ENCODE measurements at regions not wholly inside any gene's neighbourhood (a gene's known extent, or its start where the extent isn't known, plus 50 kb on each side); places are given as distances from the start of the nearest gene placed in this dataset.

DNA sequence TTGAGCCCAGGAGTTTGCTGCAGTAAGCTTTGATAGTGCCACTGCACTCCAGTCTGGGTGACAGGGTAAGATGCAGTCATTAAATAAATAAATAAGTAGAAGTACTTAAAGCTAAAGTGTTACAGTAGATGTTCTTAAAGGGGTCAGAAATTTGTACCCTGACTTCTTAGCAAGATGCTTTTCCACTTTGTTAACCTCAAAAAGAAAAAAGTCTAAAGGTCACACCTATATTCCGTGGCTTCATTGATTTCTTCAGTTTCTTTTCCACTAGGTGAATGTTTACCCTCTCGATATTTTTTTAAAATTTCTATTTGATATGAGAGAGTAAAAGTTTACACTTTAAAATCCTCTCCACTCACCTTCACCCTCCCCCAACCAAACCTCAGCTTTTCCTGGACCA is 64.3 kb upstream of the PLEKHA5 start:
- FAIRE-seq, result no peak

- no peak for FAIRE-seq
Measured at GRCh38 chr12:19065871-19066270, 63.7 kb upstream of the PLEKHA5 start.

GRCh38 chr12:19066475-19067001 is 63.0 kb upstream of the PLEKHA5 start:
- no peak for FAIRE-seq

GRCh38 chr12:19068137-19068536 is 61.4 kb upstream of the PLEKHA5 start:
- FAIRE-seq, result no peak

GRCh38 chr12:19070341-19070740 is 59.2 kb upstream of the PLEKHA5 start:
- no peak for FAIRE-seq

DNA sequence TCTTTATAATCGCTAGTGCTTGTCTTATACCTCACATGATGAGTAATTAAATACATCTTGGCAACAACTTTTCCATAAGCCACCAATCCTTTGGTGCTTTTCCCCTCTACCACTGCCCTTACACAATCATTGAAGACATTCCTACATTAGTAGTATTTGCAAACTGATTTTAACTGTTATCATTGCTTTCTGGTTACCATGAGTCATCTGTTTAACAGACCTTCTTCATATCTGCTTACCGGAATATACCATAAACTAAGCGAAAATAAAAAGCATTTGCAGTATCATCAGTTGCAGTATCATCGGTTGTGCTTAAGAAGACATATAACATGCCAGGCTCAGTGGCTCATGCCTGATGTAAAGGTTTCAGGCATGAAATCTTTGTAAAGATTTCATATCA is 54.8 kb upstream of the PLEKHA5 start:
- FAIRE-seq, result no peak

- FAIRE-seq, result no peak
Measured at GRCh38 chr12:19075711-19076340, 53.7 kb upstream of the PLEKHA5 start.
